ENCODE measurements at regions not wholly inside any gene's neighbourhood (a gene's known extent, or its start where the extent isn't known, plus 50 kb on each side); places are given as distances from the start of the nearest gene placed in this dataset.

- H3K36me3 ChIP-seq, result no peaks in the 10 kb centered on the region
- intact Hi-C loops (cut with DNase I), result no loop called here
- no peaks in the 10 kb centered on the region for H3K9me3 ChIP-seq
- no peaks in the 10 kb centered on the region for H3K27me3 ChIP-seq
- no peak overlapping the region for H3K4me3 ChIP-seq
- no peak for DNase-seq (ENCODE audit: low spot score in 2 of 2)
- H3K4me1 ChIP-seq, result no peaks in the 10 kb centered on the region
- TF ChIP-seq CTCF (IDR thresholded peaks at IDR 0.05), result no peak
- H3K27ac ChIP-seq, result no peak overlapping the region
These were observed 1244.1 kb upstream of the ACO1 start for GRCh38 chr9:31140316-31140715.

GRCh38 chr9:31142456-31142855 lies 1242.0 kb upstream of the ACO1 start:
- Histone ChIP-seq H3K27me3 (no peaks in the 10 kb centered on the region), H3K4me1 (no peaks in the 10 kb centered on the region), H3K36me3 (no peaks in the 10 kb centered on the region), H3K27ac (no peak overlapping the region), H3K4me3 (no peak overlapping the region), H3K9me3 (no peaks in the 10 kb centered on the region)
- DNase-seq (ENCODE audit: low spot score in 2 of 2), result no peak
- intact Hi-C loops (cut with DNase I), result no loop called here
- no peak for TF ChIP-seq CTCF (IDR thresholded peaks at IDR 0.05)

GRCh38 chr9:31144614-31145013 lies 1239.8 kb upstream of the ACO1 start:
- Histone ChIP-seq H3K27me3 (no peaks in the 10 kb centered on the region), H3K4me1 (no peaks in the 10 kb centered on the region), H3K9me3 (no peaks in the 10 kb centered on the region), H3K4me3 (no peak overlapping the region), H3K36me3 (no peaks in the 10 kb centered on the region), H3K27ac (no peak overlapping the region)
- no peak for TF ChIP-seq CTCF (IDR thresholded peaks at IDR 0.05)
- no peak for DNase-seq (ENCODE audit: low spot score in 2 of 2)
- intact Hi-C loops (cut with DNase I), result no loop called here

GRCh38 chr9:31146485-31147166 lies 1237.8 kb upstream of the ACO1 start:
- Histone ChIP-seq H3K27ac (no peak overlapping the region), H3K4me3 (no peak overlapping the region), H3K9me3 (no peaks in the 10 kb centered on the region), H3K4me1 (no peaks in the 10 kb centered on the region), H3K27me3 (no peaks in the 10 kb centered on the region), H3K36me3 (no peaks in the 10 kb centered on the region)
- no peak for DNase-seq (ENCODE audit: low spot score in 2 of 2)
- TF ChIP-seq CTCF (IDR thresholded peaks at IDR 0.05), result no peak
- intact Hi-C loops (cut with DNase I), result no loop called here

GRCh38 chr9:31153250-31153840 lies 1231.1 kb upstream of the ACO1 start:
- DNase-seq (ENCODE audit: low spot score in 2 of 2), result no peak
- TF ChIP-seq CTCF (IDR thresholded peaks at IDR 0.05), result no peak
- H3K4me3 ChIP-seq, result no peak overlapping the region
- H3K4me1 ChIP-seq, result no peaks in the 10 kb centered on the region
- intact Hi-C loops (cut with DNase I), result no loop called here
- no peaks in the 10 kb centered on the region for H3K9me3 ChIP-seq
- no peaks in the 10 kb centered on the region for H3K36me3 ChIP-seq
- no peaks in the 10 kb centered on the region for H3K27me3 ChIP-seq
- H3K27ac ChIP-seq, result no peak overlapping the region

All from ascending aorta (tissue), 2 donors.